HEK293 (cell line): ENCODE measurements at regions not wholly inside any gene's neighbourhood (a gene's known extent, or its start where the extent isn't known, plus 50 kb on each side); places are given as distances from the start of the nearest gene placed in this dataset.
A peak's percentile ranks its signal among the peaks of the same experiment; 100 is the strongest.

Experiments used
- CTCF ChIA-PET: fragments of 350-600 bp; formaldehyde crosslinking; extraction: SDS; loops from one replicate; lab custom pipeline; 2021; ENCODE audit warnings: antibody characterized with exemption; lab: Yijun Ruan, JAX
- POLR2A ChIA-PET: fragments of 300-600 bp; formaldehyde crosslinking; extraction: SDS; loops from one replicate; lab custom pipeline; 2020; ENCODE audit warnings: antibody characterized with exemption, inconsistent platforms; lab: Yijun Ruan, JAX
- H3K27ac ChIP-seq: fragments of 200-500 bp; sonication (Bioruptor generic); 2 replicates; pipeline ENCODE4 v1.5.1; 2014; ENCODE audit warnings: low read depth, low read length, control low read depth, inconsistent platforms; ENCODE audit errors: extremely low read depth
- H3K36me3 ChIP-seq, 2 experiments: fragments of 200-500 bp in 1 of 2; sonication (Bioruptor generic) in 1 of 2; 1 replicate in 1 of 2; 2 replicates in 1 of 2; pipeline ENCODE4 v1.5.1; 2014 to 2017; ENCODE audit warnings: inconsistent platforms in 2 of 2, low read length in 2 of 2; ENCODE audit not compliant: control insufficient read depth in 2 of 2, insufficient read depth in 1 of 2
- H3K4me1 ChIP-seq: fragments of 200-500 bp; sonication (Bioruptor generic); 2 replicates; pipeline ENCODE4 v1.5.1; 2014; ENCODE audit warnings: mild to moderate bottlenecking, low read length, inconsistent platforms; ENCODE audit not compliant: control insufficient read depth, insufficient read depth
- H3K4me3 ChIP-seq: 2 replicates; pipeline ENCODE4 v1.5.1; 2011; ENCODE audit warnings: low read depth, mild to moderate bottlenecking, control low read depth, low read length, moderate library complexity
- H3K9me3 ChIP-seq: fragments of 200-500 bp; sonication (Bioruptor generic); 2 replicates; pipeline ENCODE4 v1.5.1; 2014; ENCODE audit warnings: low read depth, low read length, inconsistent platforms; ENCODE audit not compliant: control insufficient read depth, insufficient read depth
- HOXD13 ChIP-seq: sonication (generic); formaldehyde crosslinking; IDR thresholded peaks from 2 replicates; pipeline ENCODE4 v1.8.0; 2022; ENCODE audit warnings: missing genetic modification reagents, borderline replicate concordance
- MYNN ChIP-seq: fragments of 450-650 bp; formaldehyde crosslinking; IDR thresholded peaks from 2 replicates; pipeline ENCODE4 v1.5.1; 2016; ENCODE audit warnings: missing biosample characterization, missing genetic modification characterization, borderline replicate concordance
- OVOL3 ChIP-seq: fragments of 450-650 bp; formaldehyde crosslinking; IDR thresholded peaks from 2 replicates; pipeline ENCODE4 v1.5.1; 2016; ENCODE audit warnings: missing biosample characterization, missing genetic modification characterization
- REPIN1 ChIP-seq: fragments of 450-650 bp; formaldehyde crosslinking; IDR thresholded peaks from 2 replicates; pipeline ENCODE4 v1.5.1; 2017; ENCODE audit warnings: missing biosample characterization, missing genetic modification characterization, low read depth
- YY2 ChIP-seq: fragments of 450-650 bp; formaldehyde crosslinking; IDR thresholded peaks from 2 replicates; pipeline ENCODE4 v1.5.1; 2016; ENCODE audit warnings: missing biosample characterization, missing genetic modification characterization
- ZBTB20 ChIP-seq: fragments of 450-650 bp; formaldehyde crosslinking; IDR thresholded peaks from 2 replicates; pipeline ENCODE4 v1.5.1; 2016; ENCODE audit warnings: missing biosample characterization, missing genetic modification characterization
- ZEB2 ChIP-seq: fragments of 450-650 bp; formaldehyde crosslinking; IDR thresholded peaks from 2 replicates; pipeline ENCODE4 v1.5.1; 2016; ENCODE audit warnings: missing biosample characterization, missing genetic modification characterization
- ZNF10 ChIP-seq: fragments of 450-650 bp; formaldehyde crosslinking; IDR thresholded peaks from 2 replicates; pipeline ENCODE4 v1.5.1; 2017; ENCODE audit warnings: missing biosample characterization, missing genetic modification characterization
- ZNF138 ChIP-seq: fragments of 450-650 bp; formaldehyde crosslinking; IDR thresholded peaks from 2 replicates; pipeline ENCODE4 v1.5.1; 2016; ENCODE audit warnings: missing biosample characterization, missing genetic modification characterization, borderline replicate concordance
- ZNF157 ChIP-seq: fragments of 450-650 bp; formaldehyde crosslinking; IDR thresholded peaks from 2 replicates; pipeline ENCODE4 v1.5.1; 2016; ENCODE audit warnings: missing biosample characterization, missing genetic modification characterization
- ZNF174 ChIP-seq: fragments of 450-650 bp; formaldehyde crosslinking; IDR thresholded peaks from 2 replicates; pipeline ENCODE4 v1.5.0; 2017; ENCODE audit warnings: missing biosample characterization, mild to moderate bottlenecking, missing genetic modification characterization
- ZNF221 ChIP-seq: fragments of 450-650 bp; formaldehyde crosslinking; IDR thresholded peaks from 2 replicates; pipeline ENCODE4 v1.5.1; 2017; ENCODE audit warnings: missing biosample characterization, missing genetic modification characterization, borderline replicate concordance
- ZNF37A ChIP-seq: fragments of 450-650 bp; IDR thresholded peaks from 2 replicates; pipeline ENCODE4 v1.5.1; 2018; ENCODE audit warnings: missing biosample characterization, missing genetic modification characterization
- ZNF501 ChIP-seq: fragments of 450-650 bp; formaldehyde crosslinking; IDR thresholded peaks from 2 replicates; pipeline ENCODE4 v1.5.1; 2016; ENCODE audit warnings: missing biosample characterization, missing genetic modification characterization
- ZNF660 ChIP-seq: fragments of 450-650 bp; IDR thresholded peaks from 2 replicates; pipeline ENCODE4 v1.5.1; 2018; ENCODE audit warnings: missing biosample characterization, mild to moderate bottlenecking, missing genetic modification characterization
- ZSCAN16 ChIP-seq: fragments of 450-650 bp; formaldehyde crosslinking; IDR thresholded peaks from 2 replicates; pipeline ENCODE4 v1.5.1; 2016; ENCODE audit warnings: missing biosample characterization, missing genetic modification characterization
- TF ChIP-seq, protein P1 (sequence below): fragments of 450-650 bp; formaldehyde crosslinking; IDR thresholded peaks from 2 replicates; pipeline ENCODE4 v1.5.1; 2016; ENCODE audit warnings: missing biosample characterization, missing genetic modification characterization
- TF ChIP-seq, protein P2 (sequence below): fragments of 450-650 bp; formaldehyde crosslinking; IDR thresholded peaks from 2 replicates; pipeline ENCODE4 v1.5.1; 2016; ENCODE audit warnings: missing biosample characterization, missing genetic modification characterization, low read depth
- TF ChIP-seq, protein P3 (sequence below): fragments of 450-650 bp; formaldehyde crosslinking; IDR thresholded peaks from 2 replicates; pipeline ENCODE4; 2016; ENCODE audit warnings: missing biosample characterization, missing genetic modification characterization
- TF ChIP-seq, protein P4 (sequence below): fragments of 450-650 bp; formaldehyde crosslinking; IDR thresholded peaks from 2 replicates; pipeline ENCODE4 v1.5.1; 2016; ENCODE audit warnings: missing biosample characterization, missing genetic modification characterization

DNA sequence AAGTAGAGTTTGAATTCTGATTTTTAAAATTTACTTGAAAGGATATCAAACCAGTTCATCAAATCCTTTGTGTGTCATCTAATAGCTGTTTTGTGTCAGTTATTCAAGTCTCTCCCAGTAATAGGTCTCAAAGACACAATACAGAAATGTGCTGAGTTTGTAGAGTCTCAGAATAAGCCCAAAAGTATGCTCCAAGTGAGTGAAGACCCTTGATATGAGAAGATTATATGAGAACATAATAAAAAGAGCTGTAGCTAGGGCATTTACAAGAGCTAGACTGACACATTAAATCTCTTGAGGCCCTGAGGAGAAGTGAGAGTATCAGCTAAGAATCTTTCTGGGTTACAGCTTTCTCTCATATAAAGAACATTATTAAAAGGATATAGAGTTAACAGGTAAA lies 721.0 kb upstream of the ARRDC3 start (continued):
- TF ChIP-seq ZNF660 (no peak), ZNF221 (tag by site-specific recombination) (no peak)

DNA sequence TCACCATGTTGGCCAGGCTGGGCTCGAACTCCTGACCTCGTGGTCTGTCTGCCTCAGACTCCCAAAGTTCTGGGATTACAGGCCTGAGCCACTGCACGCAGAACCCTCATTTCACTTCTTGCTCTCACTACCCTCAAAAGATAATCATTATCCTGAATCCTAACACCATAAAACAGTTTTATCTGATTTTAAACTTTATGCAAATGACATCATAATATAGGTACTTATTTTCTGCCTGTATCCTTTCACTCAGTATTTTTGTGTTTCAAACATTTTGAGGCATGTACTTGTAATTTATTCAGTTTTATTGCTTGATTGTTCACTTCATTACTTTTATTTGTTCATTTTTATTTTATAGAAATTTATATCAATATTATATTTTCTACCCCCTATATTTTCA lies 719.2 kb upstream of the ARRDC3 start:
- POLR2A ChIA-PET: no interaction called here
- H3K9me3 ChIP-seq: no peaks in the 10 kb centered on the region
- no peak overlapping the region for H3K4me3 ChIP-seq
- CTCF ChIA-PET: no interaction called here
- TF ChIP-seq, protein P1, sequence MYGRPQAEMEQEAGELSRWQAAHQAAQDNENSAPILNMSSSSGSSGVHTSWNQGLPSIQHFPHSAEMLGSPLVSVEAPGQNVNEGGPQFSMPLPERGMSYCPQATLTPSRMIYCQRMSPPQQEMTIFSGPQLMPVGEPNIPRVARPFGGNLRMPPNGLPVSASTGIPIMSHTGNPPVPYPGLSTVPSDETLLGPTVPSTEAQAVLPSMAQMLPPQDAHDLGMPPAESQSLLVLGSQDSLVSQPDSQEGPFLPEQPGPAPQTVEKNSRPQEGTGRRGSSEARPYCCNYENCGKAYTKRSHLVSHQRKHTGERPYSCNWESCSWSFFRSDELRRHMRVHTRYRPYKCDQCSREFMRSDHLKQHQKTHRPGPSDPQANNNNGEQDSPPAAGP (tag by site-specific recombination): no peak
- TF ChIP-seq, protein P2, sequence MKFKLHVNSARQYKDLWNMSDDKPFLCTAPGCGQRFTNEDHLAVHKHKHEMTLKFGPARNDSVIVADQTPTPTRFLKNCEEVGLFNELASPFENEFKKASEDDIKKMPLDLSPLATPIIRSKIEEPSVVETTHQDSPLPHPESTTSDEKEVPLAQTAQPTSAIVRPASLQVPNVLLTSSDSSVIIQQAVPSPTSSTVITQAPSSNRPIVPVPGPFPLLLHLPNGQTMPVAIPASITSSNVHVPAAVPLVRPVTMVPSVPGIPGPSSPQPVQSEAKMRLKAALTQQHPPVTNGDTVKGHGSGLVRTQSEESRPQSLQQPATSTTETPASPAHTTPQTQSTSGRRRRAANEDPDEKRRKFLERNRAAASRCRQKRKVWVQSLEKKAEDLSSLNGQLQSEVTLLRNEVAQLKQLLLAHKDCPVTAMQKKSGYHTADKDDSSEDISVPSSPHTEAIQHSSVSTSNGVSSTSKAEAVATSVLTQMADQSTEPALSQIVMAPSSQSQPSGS (tag by site-specific recombination): peak; percentile 62; the same call in 1 of the 2 replicates
- TF ChIP-seq, all 188 proteins: peak for 1
- Histone ChIP-seq H3K27ac (no peak overlapping the region), H3K36me3 (no peaks in the 10 kb centered on the region), H3K4me1 (no peaks in the 10 kb centered on the region)

DNA sequence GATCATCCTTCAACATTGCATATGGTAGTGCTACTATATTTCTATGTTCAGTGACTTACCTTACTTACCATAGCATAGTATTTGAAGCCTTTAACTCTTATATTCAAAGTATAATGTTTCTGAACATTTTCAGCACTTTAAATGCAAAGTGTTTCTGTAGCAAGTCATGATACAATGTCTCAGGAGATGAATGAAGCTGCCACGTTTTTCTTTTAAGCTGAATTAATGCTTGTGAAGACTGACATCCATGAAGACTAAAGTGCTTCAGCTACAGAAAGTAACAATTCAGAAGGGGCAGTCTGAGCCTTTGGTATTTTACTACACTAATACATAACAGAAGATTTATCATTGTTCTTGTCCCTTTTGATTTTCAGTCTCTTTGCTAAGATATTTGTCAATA lies 709.1 kb upstream of the ARRDC3 start:
- Histone ChIP-seq H3K4me3 (no peak overlapping the region), H3K4me1 (no peaks in the 10 kb centered on the region), H3K9me3 (no peaks in the 10 kb centered on the region), H3K36me3 (no peaks in the 10 kb centered on the region), H3K27ac (no peak overlapping the region)
- ChIA-PET POLR2A (no interaction called here), CTCF (no interaction called here)
- TF ChIP-seq REPIN1 (tag by site-specific recombination) (no peak), HOXD13 (no peak), ZNF37A (no peak), ZBTB20 (tag by site-specific recombination) (no peak), ZSCAN16 (tag by site-specific recombination) (no peak), YY2 (tag by site-specific recombination) (no peak), ZNF138 (tag by site-specific recombination) (no peak), MYNN (tag by site-specific recombination) (no peak), ZEB2 (no peak), ZNF174 (no peak), OVOL3 (tag by site-specific recombination) (no peak), ZNF10 (tag by site-specific recombination) (no peak), ZNF157 (tag by site-specific recombination) (no peak), ZNF501 (tag by site-specific recombination) (no peak)
- TF ChIP-seq, protein P3, sequence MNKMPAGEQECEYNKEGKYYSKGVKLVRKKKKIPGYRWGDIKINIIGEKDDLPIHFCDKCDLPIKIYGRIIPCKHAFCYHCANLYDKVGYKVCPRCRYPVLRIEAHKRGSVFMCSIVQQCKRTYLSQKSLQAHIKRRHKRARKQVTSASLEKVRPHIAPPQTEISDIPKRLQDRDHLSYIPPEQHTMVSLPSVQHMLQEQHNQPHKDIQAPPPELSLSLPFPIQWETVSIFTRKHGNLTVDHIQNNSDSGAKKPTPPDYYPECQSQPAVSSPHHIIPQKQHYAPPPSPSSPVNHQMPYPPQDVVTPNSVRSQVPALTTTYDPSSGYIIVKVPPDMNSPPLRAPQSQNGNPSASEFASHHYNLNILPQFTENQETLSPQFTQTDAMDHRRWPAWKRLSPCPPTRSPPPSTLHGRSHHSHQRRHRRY (tag by site-specific recombination): no peak
- TF ChIP-seq, protein P4, sequence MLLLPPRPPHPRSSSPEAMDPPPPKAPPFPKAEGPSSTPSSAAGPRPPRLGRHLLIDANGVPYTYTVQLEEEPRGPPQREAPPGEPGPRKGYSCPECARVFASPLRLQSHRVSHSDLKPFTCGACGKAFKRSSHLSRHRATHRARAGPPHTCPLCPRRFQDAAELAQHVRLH (tag by site-specific recombination): no peak
